ENCODE measurements at regions not wholly inside any gene's neighbourhood (a gene's known extent, or its start where the extent isn't known, plus 50 kb on each side); places are given as distances from the start of the nearest gene placed in this dataset.

GRCh38 chr10:131764929-131765328 is 135.9 kb upstream of the PPP2R2D start:
- no peak for DNase-seq

DNA sequence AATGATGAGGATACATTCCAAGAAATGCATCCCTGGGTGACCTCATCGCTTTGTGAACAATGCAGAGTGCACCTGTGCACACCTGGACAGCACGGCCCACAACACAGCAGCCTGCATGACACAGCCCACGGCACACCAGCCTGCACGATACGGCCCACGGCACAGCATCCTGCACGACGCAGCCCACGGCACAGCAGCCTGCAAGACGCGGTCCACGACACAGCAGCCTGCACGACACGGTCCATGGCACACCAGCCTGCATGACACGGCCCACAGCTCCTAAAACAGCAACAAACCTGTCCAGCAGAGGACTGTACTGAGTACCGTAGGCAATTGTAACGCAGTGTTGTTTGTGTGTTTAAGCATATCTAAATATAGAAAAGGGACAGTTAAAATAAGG is 134.7 kb upstream of the PPP2R2D start:
- DNase-seq: no peak

GRCh38 chr10:131767716-131768115 is 133.1 kb upstream of the PPP2R2D start:
- DNase-seq: no peak

DNA sequence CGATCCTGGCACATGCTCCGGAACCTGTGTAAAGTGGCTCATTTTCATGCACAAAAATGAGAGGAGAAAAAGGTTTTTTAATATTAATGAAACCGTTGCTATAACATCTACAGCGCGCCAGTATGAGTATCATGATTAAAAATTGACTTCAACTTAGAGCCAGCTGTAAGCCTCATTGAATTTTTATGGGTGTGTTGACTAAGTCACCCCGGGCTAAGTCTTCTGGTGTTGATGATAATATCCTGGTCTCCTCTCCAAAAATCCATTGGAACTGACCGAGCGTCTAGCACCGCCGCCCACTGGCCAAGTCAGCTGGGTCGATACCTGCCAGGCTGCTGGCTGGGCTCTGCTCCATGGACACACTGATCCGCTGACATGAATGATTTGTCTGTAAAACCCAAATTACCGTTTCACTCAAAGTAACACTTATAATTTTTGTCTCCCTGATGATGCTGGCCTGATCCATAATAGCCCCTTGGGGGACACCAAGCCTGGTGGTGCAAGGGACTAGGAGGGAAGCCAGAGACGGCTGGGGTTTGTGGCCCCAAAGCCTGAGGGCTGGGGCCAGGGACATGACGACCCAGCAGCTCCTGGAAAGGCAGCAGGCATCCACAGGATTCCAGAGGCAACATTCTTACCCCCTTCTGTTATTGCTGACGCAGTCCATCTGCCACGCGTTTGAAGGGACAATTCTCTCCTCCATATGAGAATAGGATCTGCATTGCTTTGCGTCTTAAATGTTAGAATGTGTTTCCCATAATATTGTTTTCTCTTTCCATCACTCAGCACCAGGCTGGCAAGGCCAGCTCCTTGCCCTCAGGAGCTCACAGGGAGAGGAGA is 131.0 kb upstream of the PPP2R2D start:
- DNase-seq: no peak

GRCh38 chr10:131770946-131771633 is 129.7 kb upstream of the PPP2R2D start:
- no peak for DNase-seq

- no peak for DNase-seq
Measured at GRCh38 chr10:131771634-131772358, 129.0 kb upstream of the PPP2R2D start.

GRCh38 chr10:131772441-131772840 is 128.4 kb upstream of the PPP2R2D start:
- no peak for DNase-seq

DNA sequence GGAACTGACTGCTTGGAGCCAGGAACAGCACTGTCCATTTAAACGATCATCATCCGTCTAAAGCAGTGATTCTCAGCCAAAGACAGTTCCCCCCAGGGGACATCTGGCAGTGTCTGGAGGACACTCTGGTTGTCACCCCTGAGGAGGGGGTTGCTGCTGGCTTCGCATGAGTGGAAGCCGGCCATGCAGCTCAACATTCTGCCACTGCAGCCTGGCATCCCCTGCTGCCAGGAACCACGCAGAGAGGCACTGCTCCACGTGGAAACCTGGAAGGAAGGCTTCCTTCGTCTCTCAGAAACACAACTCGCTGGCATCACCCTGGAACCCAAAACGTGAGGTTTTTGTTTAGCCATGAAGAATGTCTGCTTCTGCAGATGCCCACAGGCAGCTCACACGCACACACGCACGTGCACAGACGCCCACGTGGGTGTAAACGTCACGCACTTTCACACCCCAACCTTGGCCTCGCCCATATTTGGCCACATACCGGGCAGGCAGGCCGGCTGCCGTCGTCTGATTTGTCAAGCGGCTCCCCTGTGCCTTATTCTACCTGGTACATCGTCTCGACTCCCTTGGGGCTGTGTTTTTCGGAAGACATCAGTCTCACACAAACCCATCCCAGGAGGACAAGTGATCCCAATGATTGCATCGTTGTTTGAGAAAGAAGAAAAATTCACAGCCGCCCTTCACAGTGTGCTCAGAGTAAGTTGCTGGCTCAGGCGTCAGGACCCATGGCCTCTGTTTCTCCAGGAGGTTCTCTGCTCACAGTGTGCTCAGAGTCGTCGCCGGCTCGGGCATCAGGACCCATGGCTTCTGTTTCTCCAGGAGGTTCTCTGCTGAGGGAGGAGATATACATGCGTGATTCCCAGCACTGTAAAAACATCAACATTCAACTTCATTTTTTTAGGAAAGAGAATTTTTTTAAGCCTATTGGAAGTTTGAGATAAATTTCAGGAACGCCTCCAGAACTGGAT is 127.2 kb upstream of the PPP2R2D start:
- no peak for DNase-seq

DNA sequence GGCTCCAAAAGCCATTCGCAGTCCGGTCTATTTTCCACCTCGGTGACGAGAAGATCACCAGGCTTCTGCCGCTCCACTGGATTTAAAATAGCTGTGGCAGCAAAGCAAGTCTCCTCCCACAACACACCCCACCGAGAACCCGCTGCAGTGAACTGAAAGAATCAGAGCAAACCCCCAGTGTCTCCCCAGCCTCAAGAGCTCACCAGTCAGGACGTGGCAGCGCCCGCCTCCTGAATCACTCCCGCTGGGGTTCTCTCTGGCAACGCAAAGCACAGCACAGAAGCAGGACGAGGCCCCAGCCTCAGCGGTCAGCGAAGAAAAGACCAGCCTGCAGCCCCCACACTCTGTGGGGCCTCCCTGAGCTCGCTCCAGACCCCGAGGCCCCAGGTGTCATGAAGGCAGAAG is 126.1 kb upstream of the PPP2R2D start:
- DNase-seq: no peak

- DNase-seq: no peak
Measured at GRCh38 chr10:131775433-131775832, 125.4 kb upstream of the PPP2R2D start.

- no peak for DNase-seq
Measured at GRCh38 chr10:131775833-131776232, 125.0 kb upstream of the PPP2R2D start.

DNA sequence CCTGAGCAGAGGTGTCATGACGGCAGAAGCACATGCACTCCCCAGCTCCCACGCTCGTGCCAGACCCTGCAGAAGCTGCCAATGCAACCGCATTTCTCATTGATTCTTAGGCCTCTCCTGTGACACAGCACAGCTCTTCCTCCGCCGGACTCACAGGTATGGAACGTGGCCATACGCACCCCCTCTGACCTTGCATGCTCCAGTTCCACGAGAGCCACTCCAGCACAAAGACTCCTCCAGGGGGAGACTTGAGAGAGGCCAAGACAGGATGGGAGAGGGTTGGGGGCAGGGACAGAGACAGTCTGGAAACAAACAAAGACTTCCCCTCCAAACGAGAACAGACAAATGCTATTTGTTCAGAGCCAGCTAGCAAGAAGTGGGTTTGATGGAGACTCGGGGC is 124.3 kb upstream of the PPP2R2D start:
- DNase-seq: no peak

- DNase-seq: no peak
Measured at GRCh38 chr10:131777162-131777561, 123.6 kb upstream of the PPP2R2D start.

GRCh38 chr10:131777921-131778320 is 122.9 kb upstream of the PPP2R2D start:
- DNase-seq: no peak

- DNase-seq: no peak
Measured at GRCh38 chr10:131778385-131778784, 122.4 kb upstream of the PPP2R2D start.

GRCh38 chr10:131778842-131779241 is 122.0 kb upstream of the PPP2R2D start:
- DNase-seq: no peak

DNA sequence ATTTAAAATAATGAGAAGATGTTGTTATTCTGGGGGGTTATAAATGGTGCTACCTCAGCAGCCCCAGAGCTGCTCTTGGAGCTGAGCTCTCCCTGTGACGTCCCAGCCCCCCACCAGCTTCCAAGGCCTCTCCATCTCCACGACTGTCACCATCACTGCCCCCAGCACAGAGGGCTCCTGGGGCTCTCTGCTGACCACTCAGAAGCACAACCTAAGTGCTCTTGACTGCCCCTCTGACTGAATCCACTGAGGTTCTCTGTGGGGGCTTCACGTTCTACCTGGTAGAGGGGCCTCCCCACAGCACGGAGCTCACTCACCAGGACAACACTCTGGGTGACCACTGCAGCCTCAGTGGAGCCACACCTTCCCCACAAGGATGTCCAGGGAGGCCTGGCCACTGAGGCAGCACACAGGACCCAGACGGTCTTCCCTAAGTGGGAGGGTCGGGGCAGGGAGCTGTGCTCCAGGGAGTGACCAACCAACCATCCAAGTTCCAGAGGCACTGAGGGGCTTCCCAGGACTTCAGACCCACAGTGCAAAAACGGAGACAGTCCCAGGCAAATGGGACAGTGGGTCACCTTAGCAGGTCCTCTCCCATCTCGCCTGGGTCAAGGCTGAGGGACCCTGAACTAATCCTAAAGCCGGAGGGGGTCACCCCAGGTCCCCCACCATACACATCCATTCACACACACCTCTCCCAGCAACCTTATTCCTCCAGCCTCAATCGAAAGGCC is 121.0 kb upstream of the PPP2R2D start:
- DNase-seq: no peak

DNA sequence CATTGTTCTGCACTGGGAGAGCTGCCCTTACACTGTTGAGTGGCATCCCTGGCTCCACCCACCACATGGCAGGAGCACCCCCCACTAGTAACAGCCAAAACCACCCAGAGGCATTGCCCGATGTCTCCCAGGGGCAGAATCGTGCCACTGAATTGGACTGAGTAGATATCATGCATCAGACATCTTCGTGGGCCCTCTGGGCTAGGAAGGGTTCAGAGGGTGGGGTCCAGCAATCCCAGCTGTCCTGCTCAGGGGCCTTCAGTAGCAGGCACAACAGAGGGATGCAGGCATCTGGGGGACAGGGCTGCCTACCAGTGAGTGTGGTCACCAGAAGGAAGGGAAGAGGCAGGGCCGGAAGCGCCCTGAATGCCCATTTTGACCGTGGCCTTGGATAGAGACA is 119.7 kb upstream of the PPP2R2D start:
- no peak for DNase-seq

- no peak for DNase-seq
Measured at GRCh38 chr10:131781791-131782190, 119.0 kb upstream of the PPP2R2D start.

- no peak for DNase-seq
Measured at GRCh38 chr10:131784363-131785120, 116.3 kb upstream of the PPP2R2D start.

- DNase-seq: no peak
Measured at GRCh38 chr10:131785121-131785460, 115.7 kb upstream of the PPP2R2D start.
